CD1c-positive myeloid dendritic cell (primary cell): ENCODE measurements at regions not wholly inside any gene's neighbourhood (a gene's known extent, or its start where the extent isn't known, plus 50 kb on each side); places are given as distances from the start of the nearest gene placed in this dataset.

Experiments used
- DNase-seq: peaks from one replicate; pipeline ENCODE4 v3.0.0-alpha.2; 2016; ENCODE audit errors: extremely low spot score

- DNase-seq: no peak
Observed at GRCh38 chr1:106659490-106660244, 396.8 kb upstream of the PRMT6 start.

- DNase-seq: no peak
Observed at GRCh38 chr1:106675558-106675957, 380.9 kb upstream of the PRMT6 start.

- no peak for DNase-seq
Observed at GRCh38 chr1:106676021-106676420, 380.5 kb upstream of the PRMT6 start.

GRCh38 chr1:106677181-106677580 is 379.3 kb upstream of the PRMT6 start:
- no peak for DNase-seq

GRCh38 chr1:106677721-106678120 is 378.8 kb upstream of the PRMT6 start:
- no peak for DNase-seq

GRCh38 chr1:106678279-106679050 is 378.0 kb upstream of the PRMT6 start:
- no peak for DNase-seq

GRCh38 chr1:106680216-106680615 is 376.3 kb upstream of the PRMT6 start:
- DNase-seq: no peak

- DNase-seq: no peak
Observed at GRCh38 chr1:106680776-106681344, 375.6 kb upstream of the PRMT6 start.

- no peak for DNase-seq
Observed at GRCh38 chr1:106681939-106682522, 374.4 kb upstream of the PRMT6 start.

- DNase-seq: no peak
Observed at GRCh38 chr1:106688446-106688845, 368.0 kb upstream of the PRMT6 start.

- no peak for DNase-seq
Observed at GRCh38 chr1:106698660-106699059, 357.8 kb upstream of the PRMT6 start.

- DNase-seq: no peak
Observed at GRCh38 chr1:106699433-106699832, 357.0 kb upstream of the PRMT6 start.

- DNase-seq: no peak
Observed at GRCh38 chr1:106700211-106700610, 356.3 kb upstream of the PRMT6 start.

- no peak for DNase-seq
Observed at GRCh38 chr1:106705971-106706370, 350.5 kb upstream of the PRMT6 start.

GRCh38 chr1:106717591-106717990 is 338.9 kb upstream of the PRMT6 start:
- no peak for DNase-seq

- DNase-seq: no peak
Observed at GRCh38 chr1:106721790-106722189, 334.7 kb upstream of the PRMT6 start.

- no peak for DNase-seq
Observed at GRCh38 chr1:106722466-106722865, 334.0 kb upstream of the PRMT6 start.

GRCh38 chr1:106727171-106727570 is 329.3 kb upstream of the PRMT6 start:
- no peak for DNase-seq

- no peak for DNase-seq
Observed at GRCh38 chr1:106746448-106747085, 309.9 kb upstream of the PRMT6 start.

- no peak for DNase-seq
Observed at GRCh38 chr1:106747232-106747631, 309.2 kb upstream of the PRMT6 start.

- no peak for DNase-seq
Observed at GRCh38 chr1:106747791-106748190, 308.7 kb upstream of the PRMT6 start.

- DNase-seq: no peak
Observed at GRCh38 chr1:106748606-106749005, 307.9 kb upstream of the PRMT6 start.
